Karpas-422 (cell line): ENCODE measurements at regions not wholly inside any gene's neighbourhood (a gene's known extent, or its start where the extent isn't known, plus 50 kb on each side); places are given as distances from the start of the nearest gene placed in this dataset.

ENCODE experiments used
- DNase-seq: peaks from one replicate; pipeline ENCODE4 v3.0.0-alpha.2; 2015
- H2AFZ ChIP-seq: fragments of 200-600 bp; sonication (generic); 2 replicates; pipeline ENCODE4 v1.6.1; 2014; ENCODE audit warnings: antibody characterized with exemption, low read length, mixed read lengths
- H3K27ac ChIP-seq: fragments of 200-600 bp; sonication (generic); 2 replicates; pipeline ENCODE4 v1.5.1; 2014; ENCODE audit warnings: mild to moderate bottlenecking, low read length, moderate library complexity
- H3K27me3 ChIP-seq: fragments of 200-600 bp; sonication (generic); 2 replicates; pipeline ENCODE4 v1.6.1; 2014; ENCODE audit warnings: low read length, mixed read lengths
- H3K36me3 ChIP-seq: fragments of 200-600 bp; sonication (generic); 2 replicates; pipeline ENCODE4 v1.6.1; 2014; ENCODE audit warnings: low read length, mixed read lengths; ENCODE audit not compliant: insufficient read depth
- H3K4me1 ChIP-seq: fragments of 200-600 bp; sonication (generic); 2 replicates; pipeline ENCODE4 v1.6.1; 2014; ENCODE audit warnings: mild to moderate bottlenecking, low read length, mixed read lengths
- H3K4me2 ChIP-seq: fragments of 200-600 bp; sonication (generic); 2 replicates; pipeline ENCODE4 v1.6.1; 2014; ENCODE audit warnings: low read length, low read depth, mild to moderate bottlenecking; ENCODE audit not compliant: poor library complexity, severe bottlenecking
- H3K4me3 ChIP-seq: fragments of 200-600 bp; sonication (generic); 2 replicates; pipeline ENCODE4 v1.5.1; 2014; ENCODE audit warnings: mild to moderate bottlenecking, antibody characterized with exemption, low read length, mixed read lengths
- H3K79me2 ChIP-seq: fragments of 200-600 bp; sonication (generic); 2 replicates; pipeline ENCODE4 v1.6.1; 2014; ENCODE audit warnings: mild to moderate bottlenecking, low read length, mixed read lengths
- H3K9ac ChIP-seq: fragments of 200-600 bp; sonication (generic); 2 replicates; pipeline ENCODE4 v1.6.0; 2014; ENCODE audit warnings: low read length
- H3K9me2 ChIP-seq: fragments of 200-600 bp; sonication (generic), shearing (Covaris generic); replicated peaks from 2 replicates; pipeline ENCODE4 v1.6.0; 2014; ENCODE audit warnings: mild to moderate bottlenecking, low read length, moderate library complexity; ENCODE audit not compliant: insufficient read depth
- H3K9me3 ChIP-seq: fragments of 300-700, 200-600 bp; sonication (generic); 2 replicates; pipeline ENCODE4 v1.6.1; 2014; ENCODE audit warnings: low read length, mixed read lengths
- H4K20me1 ChIP-seq: fragments of 200-600 bp; sonication (generic); 2 replicates; pipeline ENCODE4 v1.6.1; 2014; ENCODE audit warnings: mild to moderate bottlenecking, antibody characterized with exemption, low read length, low read depth; ENCODE audit not compliant: insufficient read depth

DNA sequence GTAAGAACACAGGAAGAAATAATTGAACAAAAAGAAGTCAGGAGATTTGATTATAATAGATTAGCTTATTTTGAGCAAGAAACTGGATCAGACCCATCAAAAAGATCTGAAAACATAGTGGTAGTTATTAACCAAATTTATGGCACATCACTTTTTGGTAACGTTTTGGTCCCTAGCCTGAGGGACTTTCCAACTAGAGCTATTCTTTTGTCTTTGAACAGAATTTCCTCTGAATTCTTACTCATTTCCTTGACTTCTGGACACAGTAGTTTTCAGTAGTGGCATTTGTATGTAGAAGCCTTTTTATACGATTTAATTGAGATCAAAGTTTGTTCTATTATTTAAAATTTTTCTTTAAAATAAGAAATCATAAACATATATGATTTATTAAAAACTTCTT, 96.5 kb upstream of the PDGFD start:
- H2AFZ ChIP-seq = no peak overlapping the region
- no peaks in the 10 kb centered on the region for H3K27me3 ChIP-seq
- no peak overlapping the region for H3K4me2 ChIP-seq
- H3K4me1 ChIP-seq = peaks cover 3% of the 10 kb centered on the region; the same call in 1 of the 2 replicates
- DNase-seq = no peak
- no peak overlapping the region for H3K9ac ChIP-seq
- no peaks in the 10 kb centered on the region for H3K9me3 ChIP-seq
- no peak overlapping the region for H3K4me3 ChIP-seq
- H3K27ac ChIP-seq = no peak overlapping the region
- no peaks in the 10 kb centered on the region for H3K9me2 ChIP-seq
- H4K20me1 ChIP-seq = no peaks in the 10 kb centered on the region
- no peaks in the 10 kb centered on the region for H3K36me3 ChIP-seq
- H3K79me2 ChIP-seq = no peaks in the 10 kb centered on the region

DNA sequence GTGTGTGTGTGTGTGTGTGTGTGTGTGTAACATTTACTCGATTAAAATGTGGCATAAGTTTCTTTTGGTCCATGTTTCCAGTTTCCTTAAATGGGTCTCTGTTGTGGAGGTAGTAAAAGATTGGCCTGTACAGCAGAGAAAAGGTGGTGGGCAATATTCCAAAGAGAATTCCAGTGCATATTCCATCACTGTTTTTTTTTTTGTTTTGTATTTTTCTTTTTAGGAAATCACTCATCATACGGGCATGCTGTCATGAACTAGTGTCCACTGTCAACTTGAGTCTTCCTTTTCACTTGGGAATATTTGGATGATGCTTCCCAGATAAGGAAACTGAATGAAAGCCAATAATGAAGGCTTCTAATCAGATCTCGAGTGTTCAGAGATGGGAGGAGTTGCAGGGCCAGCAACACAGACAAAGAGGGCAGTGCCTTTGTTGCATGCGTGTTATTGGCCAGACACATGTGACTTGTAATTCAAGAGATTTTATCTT, 95.2 kb upstream of the PDGFD start:
- H4K20me1 ChIP-seq = no peaks in the 10 kb centered on the region

DNA sequence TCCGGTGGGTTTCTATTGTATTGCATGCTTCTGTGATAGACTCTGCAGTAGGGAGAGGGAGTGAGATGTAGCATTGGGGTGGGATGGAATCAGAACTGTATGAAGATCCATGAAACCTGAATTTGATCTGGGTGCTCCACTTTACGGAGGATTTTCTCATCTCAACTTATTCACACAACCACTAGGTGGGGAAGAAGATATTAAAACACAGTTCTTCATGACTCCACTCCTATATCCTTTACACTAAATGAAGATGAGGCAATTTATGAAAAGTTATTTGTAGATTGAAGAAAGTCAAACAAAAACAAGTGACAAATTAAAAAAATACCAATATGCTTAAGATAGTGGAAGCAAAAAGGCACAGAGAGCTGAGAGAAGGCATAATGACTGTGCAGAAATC, 92.6 kb upstream of the PDGFD start:
- Histone ChIP-seq H3K9ac (no peak overlapping the region), H3K4me2 (no peak overlapping the region), H3K4me1 (peaks cover 7% of the 10 kb centered on the region; the same call in 1 of the 2 replicates), H3K36me3 (no peaks in the 10 kb centered on the region), H3K27ac (no peak overlapping the region), H2AFZ (no peak overlapping the region), H3K79me2 (no peaks in the 10 kb centered on the region), H3K9me3 (no peaks in the 10 kb centered on the region), H3K9me2 (no peaks in the 10 kb centered on the region), H3K4me3 (no peak overlapping the region), H4K20me1 (no peaks in the 10 kb centered on the region), H3K27me3 (no peaks in the 10 kb centered on the region)
- peak; percentile 74 for DNase-seq

More for the DNA sequence above, 95.2 kb upstream of the PDGFD start:
- no peaks in the 10 kb centered on the region for H3K79me2 ChIP-seq
- DNase-seq = no peak
- no peak overlapping the region for H2AFZ ChIP-seq
- no peaks in the 10 kb centered on the region for H3K9me3 ChIP-seq
- H3K4me2 ChIP-seq = no peak overlapping the region
- peaks cover 7% of the 10 kb centered on the region; the same call in 1 of the 2 replicates for H3K4me1 ChIP-seq
- H3K27ac ChIP-seq = no peak overlapping the region
- no peaks in the 10 kb centered on the region for H3K36me3 ChIP-seq
- no peaks in the 10 kb centered on the region for H3K27me3 ChIP-seq
- no peak overlapping the region for H3K4me3 ChIP-seq
- no peaks in the 10 kb centered on the region for H3K9me2 ChIP-seq
- no peak overlapping the region for H3K9ac ChIP-seq

DNA sequence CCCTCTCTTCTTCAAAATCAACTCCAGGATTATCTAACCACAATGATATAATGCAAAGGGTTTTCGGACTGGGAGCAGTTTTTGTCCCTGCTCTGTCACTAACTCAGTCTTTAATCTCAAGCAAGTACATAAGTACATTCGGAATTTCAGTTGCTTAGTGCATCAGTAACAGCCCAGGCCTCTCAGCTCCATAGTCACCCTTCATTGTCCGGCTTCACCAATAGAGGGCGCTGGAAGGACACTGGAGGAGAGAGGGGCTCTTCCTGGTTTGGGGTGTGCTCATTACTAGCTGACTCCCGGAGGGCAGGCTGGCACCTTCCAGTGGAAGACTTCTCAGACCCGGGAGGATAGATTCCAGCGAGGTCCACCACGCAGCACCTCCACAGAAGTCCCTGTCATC, 90.4 kb upstream of the PDGFD start:
- no peaks in the 10 kb centered on the region for H3K79me2 ChIP-seq
- no peaks in the 10 kb centered on the region for H3K36me3 ChIP-seq
- H3K27me3 ChIP-seq = no peaks in the 10 kb centered on the region
- H3K4me2 ChIP-seq = no peak overlapping the region
- no peaks in the 10 kb centered on the region for H3K9me2 ChIP-seq
- peaks cover 7% of the 10 kb centered on the region; the same call in 1 of the 2 replicates for H3K4me1 ChIP-seq
- H4K20me1 ChIP-seq = no peaks in the 10 kb centered on the region
- H2AFZ ChIP-seq = peak overlapping the region; percentile 3; the same call in 1 of the 2 replicates
- H3K4me3 ChIP-seq = no peak overlapping the region
- H3K9ac ChIP-seq = no peak overlapping the region
- DNase-seq = peak; percentile 97
- no peaks in the 10 kb centered on the region for H3K9me3 ChIP-seq
- H3K27ac ChIP-seq = no peak overlapping the region

DNA sequence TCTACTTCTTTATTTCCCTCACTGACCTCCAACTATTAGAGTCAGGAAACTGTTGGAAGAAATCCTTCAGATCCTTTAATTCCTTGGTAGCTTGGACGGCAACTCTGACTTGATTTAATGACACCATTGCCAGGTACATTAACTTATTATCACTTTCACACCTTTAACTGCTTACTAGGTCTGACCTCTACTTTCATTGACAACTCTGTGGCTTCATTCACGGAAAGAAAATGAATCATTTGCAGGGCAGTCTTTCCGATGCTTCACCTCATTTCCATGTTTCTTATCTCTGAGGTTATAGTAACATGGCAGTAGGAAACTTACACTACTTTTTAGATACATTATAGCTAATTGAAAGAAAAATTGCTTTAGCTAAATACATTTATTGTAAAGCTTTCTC, 82.6 kb upstream of the PDGFD start:
- no peaks in the 10 kb centered on the region for H4K20me1 ChIP-seq
- no peaks in the 10 kb centered on the region for H3K9me3 ChIP-seq
- no peaks in the 10 kb centered on the region for H3K4me1 ChIP-seq
- H3K9me2 ChIP-seq = no peaks in the 10 kb centered on the region
- DNase-seq = no peak
- no peak overlapping the region for H3K4me3 ChIP-seq
- H2AFZ ChIP-seq = no peak overlapping the region
- no peak overlapping the region for H3K9ac ChIP-seq
- no peaks in the 10 kb centered on the region for H3K27me3 ChIP-seq
- no peaks in the 10 kb centered on the region for H3K79me2 ChIP-seq
- no peak overlapping the region for H3K27ac ChIP-seq
- H3K36me3 ChIP-seq = no peaks in the 10 kb centered on the region
- no peak overlapping the region for H3K4me2 ChIP-seq

DNA sequence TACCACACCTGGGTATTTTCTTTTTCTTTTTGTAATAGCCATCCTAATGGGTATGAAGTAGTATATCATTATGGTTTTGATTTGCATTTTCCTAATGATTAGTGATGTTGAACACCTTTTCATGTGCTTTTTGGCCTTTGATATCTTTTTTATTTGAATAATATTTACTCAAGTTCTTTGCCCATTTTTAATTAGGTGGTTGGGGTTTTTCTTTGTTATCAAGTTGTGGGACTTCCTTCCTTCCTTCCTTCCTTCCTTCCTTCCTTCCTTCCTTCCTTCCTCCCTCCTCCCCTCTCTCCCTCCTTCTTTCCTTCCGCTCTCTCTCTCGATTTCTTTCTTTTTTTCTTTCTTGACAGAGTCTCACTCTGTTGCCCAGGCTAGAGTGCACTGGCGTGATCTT, 75.0 kb upstream of the PDGFD start:
- H3K9me2 ChIP-seq = no peaks in the 10 kb centered on the region
- no peaks in the 10 kb centered on the region for H3K27me3 ChIP-seq
- no peak overlapping the region for H2AFZ ChIP-seq
- no peak for DNase-seq
- no peaks in the 10 kb centered on the region for H3K9me3 ChIP-seq
- no peaks in the 10 kb centered on the region for H3K36me3 ChIP-seq
- H3K4me1 ChIP-seq = no peaks in the 10 kb centered on the region
- H3K4me2 ChIP-seq = no peak overlapping the region
- H3K9ac ChIP-seq = no peak overlapping the region
- H3K27ac ChIP-seq = no peak overlapping the region
- no peaks in the 10 kb centered on the region for H3K79me2 ChIP-seq
- H4K20me1 ChIP-seq = no peaks in the 10 kb centered on the region
- no peak overlapping the region for H3K4me3 ChIP-seq

DNA sequence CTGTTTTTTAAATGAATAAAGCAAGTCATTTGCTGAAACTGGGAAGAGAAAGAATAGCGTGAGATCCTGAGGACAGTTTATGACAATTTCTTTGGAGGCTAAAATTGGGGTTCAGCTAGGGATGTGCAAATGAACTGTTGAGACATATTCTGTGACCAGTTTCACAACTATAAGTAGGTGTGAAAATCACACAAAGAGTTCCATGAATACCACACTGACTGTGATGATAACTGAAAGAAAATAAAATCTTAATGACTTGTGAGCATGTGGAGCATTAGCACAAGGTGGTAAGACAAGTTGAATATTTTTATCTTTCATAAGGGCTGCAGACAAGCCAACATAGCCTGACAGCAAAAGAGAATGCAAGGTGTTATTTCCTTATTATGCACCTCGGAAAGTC, 61.1 kb upstream of the PDGFD start:
- no peak for DNase-seq
- H3K27ac ChIP-seq = no peak overlapping the region
- H3K9me2 ChIP-seq = no peaks in the 10 kb centered on the region
- no peaks in the 10 kb centered on the region for H3K27me3 ChIP-seq
- no peak overlapping the region for H2AFZ ChIP-seq
- no peaks in the 10 kb centered on the region for H4K20me1 ChIP-seq
- H3K9me3 ChIP-seq = no peaks in the 10 kb centered on the region
- H3K4me3 ChIP-seq = no peak overlapping the region
- no peak overlapping the region for H3K4me2 ChIP-seq
- H3K36me3 ChIP-seq = no peaks in the 10 kb centered on the region
- peaks cover 17% of the 10 kb centered on the region for H3K4me1 ChIP-seq
- H3K79me2 ChIP-seq = no peaks in the 10 kb centered on the region
- no peak overlapping the region for H3K9ac ChIP-seq

DNA sequence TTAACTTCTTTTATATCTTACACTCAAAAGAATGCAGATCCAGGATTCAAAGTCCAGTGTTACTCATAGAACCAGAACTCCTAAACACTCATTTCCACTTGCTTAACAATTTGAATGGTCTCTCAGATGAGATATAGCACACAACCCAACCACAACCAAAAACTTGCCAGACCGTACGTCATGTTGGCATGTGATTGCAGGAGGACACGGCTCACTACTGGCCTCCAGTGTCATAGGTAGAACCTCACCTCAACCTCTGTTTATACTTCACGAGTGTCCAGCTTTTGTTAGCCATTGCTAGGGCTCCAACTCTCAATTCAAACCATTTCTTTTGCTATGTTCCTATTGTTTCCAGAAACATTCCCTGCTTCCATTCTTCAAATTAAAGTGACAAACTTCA, 58.5 kb upstream of the PDGFD start:
- Histone ChIP-seq H3K27me3 (no peaks in the 10 kb centered on the region), H3K36me3 (no peaks in the 10 kb centered on the region), H3K4me2 (no peak overlapping the region), H3K9me3 (no peaks in the 10 kb centered on the region), H3K4me3 (no peak overlapping the region), H3K27ac (no peak overlapping the region), H3K9ac (no peak overlapping the region), H3K9me2 (no peaks in the 10 kb centered on the region; the same call in 1 of the 2 replicates), H2AFZ (no peak overlapping the region), H3K79me2 (no peaks in the 10 kb centered on the region), H3K4me1 (peaks cover 17% of the 10 kb centered on the region), H4K20me1 (no peaks in the 10 kb centered on the region)
- DNase-seq = peak; percentile 85

DNA sequence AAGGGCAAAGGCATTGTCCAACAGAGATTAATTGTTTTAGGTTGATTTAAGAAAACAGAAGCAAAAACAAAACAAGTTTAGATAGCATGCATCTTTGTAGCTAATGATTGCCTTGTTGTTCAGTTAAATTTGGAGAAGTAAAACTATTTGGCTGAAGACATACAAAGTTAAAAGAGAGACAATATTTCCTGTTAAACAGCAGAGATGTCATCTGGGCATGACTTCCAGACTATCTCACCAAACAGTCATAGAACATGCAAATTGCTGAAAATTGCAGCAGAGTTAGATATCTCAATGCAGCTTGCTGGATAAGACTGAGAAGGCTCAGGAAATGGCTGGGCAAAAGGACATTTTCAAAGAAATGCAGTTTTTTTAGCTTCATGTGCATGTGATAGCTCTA, 57.5 kb upstream of the PDGFD start:
- Histone ChIP-seq H2AFZ (no peak overlapping the region), H3K4me2 (no peak overlapping the region), H3K9me2 (no peaks in the 10 kb centered on the region; the same call in 1 of the 2 replicates), H3K9me3 (no peaks in the 10 kb centered on the region), H3K27ac (no peak overlapping the region), H3K36me3 (no peaks in the 10 kb centered on the region), H4K20me1 (no peaks in the 10 kb centered on the region), H3K4me3 (no peak overlapping the region), H3K79me2 (no peaks in the 10 kb centered on the region), H3K4me1 (peaks cover 17% of the 10 kb centered on the region), H3K9ac (no peak overlapping the region), H3K27me3 (no peaks in the 10 kb centered on the region)
- DNase-seq = no peak
